ENCODE measurements at regions not wholly inside any gene's neighbourhood (a gene's known extent, or its start where the extent isn't known, plus 50 kb on each side); places are given as distances from the start of the nearest gene placed in this dataset.

DNA sequence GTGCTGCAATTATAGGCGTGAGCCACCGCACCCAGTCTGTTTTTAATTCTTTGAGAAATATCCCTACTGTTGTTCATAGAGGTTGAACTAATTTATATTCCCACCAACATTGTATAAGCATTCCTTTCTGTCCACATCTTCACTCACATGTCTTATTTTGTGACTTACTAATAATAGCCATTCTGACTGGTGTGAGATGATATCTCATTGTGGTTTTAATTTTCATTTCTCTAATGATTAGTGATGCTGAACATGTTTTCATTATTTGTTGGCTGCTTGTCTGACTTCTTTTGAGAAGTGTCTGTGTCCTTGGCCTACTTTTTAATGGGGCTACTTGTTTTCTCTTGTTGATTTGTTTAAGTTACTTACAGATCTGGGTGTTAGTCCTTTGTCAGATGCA lies 310.9 kb upstream of the MAOA start:
- TF ChIP-seq, protein P1, sequence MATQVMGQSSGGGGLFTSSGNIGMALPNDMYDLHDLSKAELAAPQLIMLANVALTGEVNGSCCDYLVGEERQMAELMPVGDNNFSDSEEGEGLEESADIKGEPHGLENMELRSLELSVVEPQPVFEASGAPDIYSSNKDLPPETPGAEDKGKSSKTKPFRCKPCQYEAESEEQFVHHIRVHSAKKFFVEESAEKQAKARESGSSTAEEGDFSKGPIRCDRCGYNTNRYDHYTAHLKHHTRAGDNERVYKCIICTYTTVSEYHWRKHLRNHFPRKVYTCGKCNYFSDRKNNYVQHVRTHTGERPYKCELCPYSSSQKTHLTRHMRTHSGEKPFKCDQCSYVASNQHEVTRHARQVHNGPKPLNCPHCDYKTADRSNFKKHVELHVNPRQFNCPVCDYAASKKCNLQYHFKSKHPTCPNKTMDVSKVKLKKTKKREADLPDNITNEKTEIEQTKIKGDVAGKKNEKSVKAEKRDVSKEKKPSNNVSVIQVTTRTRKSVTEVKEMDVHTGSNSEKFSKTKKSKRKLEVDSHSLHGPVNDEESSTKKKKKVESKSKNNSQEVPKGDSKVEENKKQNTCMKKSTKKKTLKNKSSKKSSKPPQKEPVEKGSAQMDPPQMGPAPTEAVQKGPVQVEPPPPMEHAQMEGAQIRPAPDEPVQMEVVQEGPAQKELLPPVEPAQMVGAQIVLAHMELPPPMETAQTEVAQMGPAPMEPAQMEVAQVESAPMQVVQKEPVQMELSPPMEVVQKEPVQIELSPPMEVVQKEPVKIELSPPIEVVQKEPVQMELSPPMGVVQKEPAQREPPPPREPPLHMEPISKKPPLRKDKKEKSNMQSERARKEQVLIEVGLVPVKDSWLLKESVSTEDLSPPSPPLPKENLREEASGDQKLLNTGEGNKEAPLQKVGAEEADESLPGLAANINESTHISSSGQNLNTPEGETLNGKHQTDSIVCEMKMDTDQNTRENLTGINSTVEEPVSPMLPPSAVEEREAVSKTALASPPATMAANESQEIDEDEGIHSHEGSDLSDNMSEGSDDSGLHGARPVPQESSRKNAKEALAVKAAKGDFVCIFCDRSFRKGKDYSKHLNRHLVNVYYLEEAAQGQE (tag by site-specific recombination; IDR thresholded peaks at IDR 0.05) = no peak
- TF ChIP-seq, protein P2, sequence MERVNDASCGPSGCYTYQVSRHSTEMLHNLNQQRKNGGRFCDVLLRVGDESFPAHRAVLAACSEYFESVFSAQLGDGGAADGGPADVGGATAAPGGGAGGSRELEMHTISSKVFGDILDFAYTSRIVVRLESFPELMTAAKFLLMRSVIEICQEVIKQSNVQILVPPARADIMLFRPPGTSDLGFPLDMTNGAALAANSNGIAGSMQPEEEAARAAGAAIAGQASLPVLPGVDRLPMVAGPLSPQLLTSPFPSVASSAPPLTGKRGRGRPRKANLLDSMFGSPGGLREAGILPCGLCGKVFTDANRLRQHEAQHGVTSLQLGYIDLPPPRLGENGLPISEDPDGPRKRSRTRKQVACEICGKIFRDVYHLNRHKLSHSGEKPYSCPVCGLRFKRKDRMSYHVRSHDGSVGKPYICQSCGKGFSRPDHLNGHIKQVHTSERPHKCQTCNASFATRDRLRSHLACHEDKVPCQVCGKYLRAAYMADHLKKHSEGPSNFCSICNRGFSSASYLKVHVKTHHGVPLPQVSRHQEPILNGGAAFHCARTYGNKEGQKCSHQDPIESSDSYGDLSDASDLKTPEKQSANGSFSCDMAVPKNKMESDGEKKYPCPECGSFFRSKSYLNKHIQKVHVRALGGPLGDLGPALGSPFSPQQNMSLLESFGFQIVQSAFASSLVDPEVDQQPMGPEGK (tag by site-specific recombination; IDR thresholded peaks at IDR 0.05) = no peak
- TF ChIP-seq, protein P3, sequence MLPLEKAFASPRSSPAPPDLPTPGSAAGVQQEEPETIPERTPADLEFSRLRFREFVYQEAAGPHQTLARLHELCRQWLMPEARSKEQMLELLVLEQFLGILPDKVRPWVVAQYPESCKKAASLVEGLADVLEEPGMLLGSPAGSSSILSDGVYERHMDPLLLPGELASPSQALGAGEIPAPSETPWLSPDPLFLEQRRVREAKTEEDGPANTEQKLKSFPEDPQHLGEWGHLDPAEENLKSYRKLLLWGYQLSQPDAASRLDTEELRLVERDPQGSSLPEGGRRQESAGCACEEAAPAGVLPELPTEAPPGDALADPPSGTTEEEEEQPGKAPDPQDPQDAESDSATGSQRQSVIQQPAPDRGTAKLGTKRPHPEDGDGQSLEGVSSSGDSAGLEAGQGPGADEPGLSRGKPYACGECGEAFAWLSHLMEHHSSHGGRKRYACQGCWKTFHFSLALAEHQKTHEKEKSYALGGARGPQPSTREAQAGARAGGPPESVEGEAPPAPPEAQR (tag by site-specific recombination; IDR thresholded peaks at IDR 0.05) = no peak
- TF ChIP-seq, protein P4, sequence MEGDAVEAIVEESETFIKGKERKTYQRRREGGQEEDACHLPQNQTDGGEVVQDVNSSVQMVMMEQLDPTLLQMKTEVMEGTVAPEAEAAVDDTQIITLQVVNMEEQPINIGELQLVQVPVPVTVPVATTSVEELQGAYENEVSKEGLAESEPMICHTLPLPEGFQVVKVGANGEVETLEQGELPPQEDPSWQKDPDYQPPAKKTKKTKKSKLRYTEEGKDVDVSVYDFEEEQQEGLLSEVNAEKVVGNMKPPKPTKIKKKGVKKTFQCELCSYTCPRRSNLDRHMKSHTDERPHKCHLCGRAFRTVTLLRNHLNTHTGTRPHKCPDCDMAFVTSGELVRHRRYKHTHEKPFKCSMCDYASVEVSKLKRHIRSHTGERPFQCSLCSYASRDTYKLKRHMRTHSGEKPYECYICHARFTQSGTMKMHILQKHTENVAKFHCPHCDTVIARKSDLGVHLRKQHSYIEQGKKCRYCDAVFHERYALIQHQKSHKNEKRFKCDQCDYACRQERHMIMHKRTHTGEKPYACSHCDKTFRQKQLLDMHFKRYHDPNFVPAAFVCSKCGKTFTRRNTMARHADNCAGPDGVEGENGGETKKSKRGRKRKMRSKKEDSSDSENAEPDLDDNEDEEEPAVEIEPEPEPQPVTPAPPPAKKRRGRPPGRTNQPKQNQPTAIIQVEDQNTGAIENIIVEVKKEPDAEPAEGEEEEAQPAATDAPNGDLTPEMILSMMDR (tag by site-specific recombination; IDR thresholded peaks at IDR 0.05) = no peak
- no peak for TF ChIP-seq ZNF24 (tag by site-specific recombination; IDR thresholded peaks at IDR 0.05)
- TF ChIP-seq KLF1 (tag by site-specific recombination; IDR thresholded peaks at IDR 0.05) = no peak
- no peak for TF ChIP-seq ZNF184 (tag by site-specific recombination; IDR thresholded peaks at IDR 0.05)
- no peak for TF ChIP-seq ZSCAN30 (tag by site-specific recombination; IDR thresholded peaks at IDR 0.05)
- TF ChIP-seq ZNF239 (tag by site-specific recombination; IDR thresholded peaks at IDR 0.05) = no peak
- TF ChIP-seq, protein P5, sequence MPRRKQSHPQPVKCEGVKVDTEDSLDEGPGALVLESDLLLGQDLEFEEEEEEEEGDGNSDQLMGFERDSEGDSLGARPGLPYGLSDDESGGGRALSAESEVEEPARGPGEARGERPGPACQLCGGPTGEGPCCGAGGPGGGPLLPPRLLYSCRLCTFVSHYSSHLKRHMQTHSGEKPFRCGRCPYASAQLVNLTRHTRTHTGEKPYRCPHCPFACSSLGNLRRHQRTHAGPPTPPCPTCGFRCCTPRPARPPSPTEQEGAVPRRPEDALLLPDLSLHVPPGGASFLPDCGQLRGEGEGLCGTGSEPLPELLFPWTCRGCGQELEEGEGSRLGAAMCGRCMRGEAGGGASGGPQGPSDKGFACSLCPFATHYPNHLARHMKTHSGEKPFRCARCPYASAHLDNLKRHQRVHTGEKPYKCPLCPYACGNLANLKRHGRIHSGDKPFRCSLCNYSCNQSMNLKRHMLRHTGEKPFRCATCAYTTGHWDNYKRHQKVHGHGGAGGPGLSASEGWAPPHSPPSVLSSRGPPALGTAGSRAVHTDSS (tag by site-specific recombination; IDR thresholded peaks at IDR 0.05) = no peak
